ENCODE measurements at regions not wholly inside any gene's neighbourhood (a gene's known extent, or its start where the extent isn't known, plus 50 kb on each side); places are given as distances from the start of the nearest gene placed in this dataset.
"Not testable (repeated sequence)": the region's sequence is repeated elsewhere in the genome, so short reads cannot be mapped to it uniquely, and the experiment has no call there.

- not testable (repeated sequence) for DNase-seq
These were observed 367.8 kb downstream of the NR2F1-AS1 start for GRCh38 chr5:93213111-93213794.

GRCh38 chr5:93209476-93209875 is 371.5 kb downstream of the NR2F1-AS1 start:
- DNase-seq: no peak

- DNase-seq: no peak
These were observed 372.8 kb downstream of the NR2F1-AS1 start for GRCh38 chr5:93208141-93208751.

GRCh38 chr5:93206203-93206602 is 374.8 kb downstream of the NR2F1-AS1 start:
- DNase-seq: no peak

- no peak for DNase-seq
These were observed 380.0 kb downstream of the NR2F1-AS1 start for GRCh38 chr5:93201061-93201460.

- DNase-seq: no peak
These were observed 384.0 kb downstream of the NR2F1-AS1 start for GRCh38 chr5:93196986-93197385.

- no peak for DNase-seq
These were observed 387.3 kb downstream of the NR2F1-AS1 start for GRCh38 chr5:93193431-93194347.

- DNase-seq: no peak
These were observed 388.3 kb downstream of the NR2F1-AS1 start for GRCh38 chr5:93192683-93193082.

- DNase-seq: no peak
These were observed 388.9 kb downstream of the NR2F1-AS1 start for GRCh38 chr5:93192087-93192486.

GRCh38 chr5:93191035-93191817 is 389.8 kb downstream of the NR2F1-AS1 start:
- DNase-seq: no peak

- peak in 1 of 2 experiments; percentile 6 for DNase-seq
These were observed 391.3 kb downstream of the NR2F1-AS1 start for GRCh38 chr5:93189707-93190120.

- DNase-seq: no peak
These were observed 392.0 kb downstream of the NR2F1-AS1 start for GRCh38 chr5:93188876-93189485.

- no peak for DNase-seq
These were observed 394.8 kb downstream of the NR2F1-AS1 start for GRCh38 chr5:93186076-93186682.

GRCh38 chr5:93184041-93184440 is 397.0 kb downstream of the NR2F1-AS1 start:
- no peak for DNase-seq

GRCh38 chr5:93179466-93179865 is 401.6 kb downstream of the NR2F1-AS1 start:
- no peak for DNase-seq

- no peak for DNase-seq
These were observed 406.1 kb downstream of the NR2F1-AS1 start for GRCh38 chr5:93174930-93175329.

- no peak for DNase-seq
These were observed 415.5 kb downstream of the NR2F1-AS1 start for GRCh38 chr5:93165559-93165958.

- no peak for DNase-seq
These were observed 416.3 kb downstream of the NR2F1-AS1 start for GRCh38 chr5:93164690-93165089.

GRCh38 chr5:93163010-93163663 is 417.9 kb downstream of the NR2F1-AS1 start:
- DNase-seq: no peak

GRCh38 chr5:93161661-93162654 is 419.1 kb downstream of the NR2F1-AS1 start:
- no peak for DNase-seq
